WTC11 (cell line): ENCODE measurements at regions not wholly inside any gene's neighbourhood (a gene's known extent, or its start where the extent isn't known, plus 50 kb on each side); places are given as distances from the start of the nearest gene placed in this dataset.
A peak's percentile ranks its signal among the peaks of the same experiment; 100 is the strongest.
"Not testable (repeated sequence)": the region's sequence is repeated elsewhere in the genome, so short reads cannot be mapped to it uniquely, and the experiment has no call there.

Source experiments
- ATAC-seq: fragments of 200-7000 bp; cut with Tn5 transposase; 2 replicates; pipeline ENCODE4 v1.10.0; 2021; ENCODE audit warnings: mild to moderate bottlenecking, moderate library complexity
- CTCF ChIA-PET: fragments of 300-600 bp; sonication (Branson Sonifier 250); formaldehyde crosslinking; loops from one replicate; lab custom pipeline; 2021; ENCODE audit warnings: antibody characterized with exemption; lab: Charles Lee
- POLR2A ChIA-PET: fragments of 350-600 bp; sonication (Branson Sonifier 250); formaldehyde crosslinking; loops from one replicate; lab custom pipeline; 2021; ENCODE audit warnings: antibody characterized with exemption; lab: Charles Lee
- DNase-seq: peaks from one replicate; pipeline ENCODE4 v3.0.0; 2021; ENCODE audit warnings: low spot score
- H3K27ac Mint-ChIP-seq: 2 replicates; pipeline ENCODE4 v1.8.0; 2021; ENCODE audit warnings: mixed read lengths
- H3K27me3 Mint-ChIP-seq: 2 replicates; pipeline ENCODE4 v1.8.0; 2021; ENCODE audit warnings: low read depth, mild to moderate bottlenecking, moderate library complexity, mixed read lengths
- H3K36me3 Mint-ChIP-seq: 2 replicates; pipeline ENCODE4 v1.8.0; 2021; ENCODE audit warnings: mixed read lengths
- H3K4me1 Mint-ChIP-seq: 2 replicates; pipeline ENCODE4 v1.8.0; 2022; ENCODE audit warnings: mixed read lengths
- H3K4me3 Mint-ChIP-seq: 2 replicates; pipeline ENCODE4 v1.8.0; 2021; ENCODE audit warnings: mild to moderate bottlenecking, moderate library complexity, mixed read lengths
- H3K9me3 Mint-ChIP-seq: 2 replicates; pipeline ENCODE4 v1.8.0; 2021; ENCODE audit warnings: mixed read lengths
- GABPB1 ChIP-seq: sonication (generic); formaldehyde crosslinking; IDR thresholded peaks from 2 replicates; pipeline ENCODE4 v1.8.1; 2023; ENCODE audit warnings: mild to moderate bottlenecking, missing genetic modification reagents
- HMGA2 ChIP-seq: fragments of 250-450 bp; sonication (Bioruptor Pico); IDR thresholded peaks from 2 replicates; pipeline ENCODE4 v1.4.0; 2021; ENCODE audit warnings: mild to moderate bottlenecking, moderate library complexity
- IRF2 ChIP-seq: sonication (generic); formaldehyde crosslinking; IDR thresholded peaks from 2 replicates; pipeline ENCODE4 v1.8.0; 2022; ENCODE audit warnings: low read depth, missing genetic modification reagents, borderline replicate concordance
- MYBL2 ChIP-seq: sonication (generic); formaldehyde crosslinking; IDR thresholded peaks from 2 replicates; pipeline ENCODE4 v1.8.1; 2023; ENCODE audit warnings: mild to moderate bottlenecking, moderate library complexity, missing genetic modification reagents
- ZNF138 ChIP-seq: sonication (generic); formaldehyde crosslinking; conservative IDR thresholded peaks from 2 replicates; pipeline ENCODE4 v1.8.1; 2022; ENCODE audit warnings: mild to moderate bottlenecking, moderate library complexity, missing genetic modification reagents
- ZNF263 ChIP-seq: sonication (generic); formaldehyde crosslinking; IDR thresholded peaks from 2 replicates; pipeline ENCODE4 v1.8.1; 2022; ENCODE audit warnings: low read depth, mild to moderate bottlenecking, moderate library complexity, missing genetic modification reagents
- ZNF423 ChIP-seq: fragments of 250-450 bp; sonication (Bioruptor Pico); IDR thresholded peaks from 2 replicates; pipeline ENCODE4 v2.1.2; 2022; ENCODE audit warnings: mild to moderate bottlenecking, moderate library complexity
- ZNF671 ChIP-seq: fragments of 250-450 bp; sonication (Bioruptor Pico); IDR thresholded peaks from 2 replicates; pipeline ENCODE4 v1.8.0; 2021; ENCODE audit warnings: mild to moderate bottlenecking
- TF ChIP-seq, protein P1 (sequence below): sonication (generic); formaldehyde crosslinking; IDR thresholded peaks from 2 replicates; pipeline ENCODE4 v1.8.0; 2022; ENCODE audit warnings: mild to moderate bottlenecking, missing genetic modification reagents
- TF ChIP-seq, protein P2 (sequence below): fragments of 200-600 bp; IDR thresholded peaks from 2 replicates; pipeline ENCODE4 v1.8.0; 2022; ENCODE audit warnings: antibody characterized with exemption
- TF ChIP-seq, protein P3 (sequence below): fragments of 250-450 bp; sonication (Bioruptor Pico); conservative IDR thresholded peaks from 2 replicates; pipeline ENCODE4 v1.9.0; 2021; ENCODE audit warnings: mild to moderate bottlenecking
- TF ChIP-seq, protein P4 (sequence below): sonication (generic); formaldehyde crosslinking; IDR thresholded peaks from 2 replicates; pipeline ENCODE4 v1.8.1; 2023; ENCODE audit warnings: mild to moderate bottlenecking, missing genetic modification reagents, borderline replicate concordance

DNA sequence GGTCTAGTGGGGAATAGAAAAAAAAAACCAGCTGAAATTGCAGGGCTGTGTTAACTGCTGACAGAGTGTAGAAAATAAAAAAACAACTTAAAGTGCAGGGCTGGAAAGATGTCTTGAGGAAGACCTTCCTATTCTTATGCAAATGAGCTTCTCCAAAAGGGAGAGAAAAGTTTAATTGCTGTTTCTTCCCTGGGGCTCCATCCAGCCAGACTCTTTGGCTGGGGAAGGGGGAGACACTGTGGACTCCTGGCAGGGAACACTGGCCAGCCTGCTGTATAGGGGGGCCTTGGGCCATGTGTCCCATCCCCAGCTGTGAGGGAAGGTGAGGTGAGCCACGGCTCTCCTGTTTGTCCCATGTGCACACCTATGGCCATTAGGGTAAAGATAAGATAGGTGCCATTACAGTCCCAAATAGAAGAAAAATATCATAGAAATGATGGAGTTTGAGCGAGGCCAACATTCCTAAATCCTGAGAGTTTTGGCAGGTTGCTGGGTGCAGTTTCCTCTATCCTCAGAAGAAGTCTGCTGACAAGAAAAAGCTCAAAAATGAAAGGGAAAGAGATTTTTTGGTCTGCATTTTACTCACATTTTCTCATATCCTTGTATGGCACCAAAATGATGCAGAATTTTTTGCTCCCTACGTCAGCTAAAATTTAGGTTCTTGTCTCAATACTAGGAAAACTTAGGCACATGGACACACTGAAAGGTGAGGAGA lies 901.7 kb downstream of the PLOD2 start (continued):
- TF ChIP-seq, protein P1, sequence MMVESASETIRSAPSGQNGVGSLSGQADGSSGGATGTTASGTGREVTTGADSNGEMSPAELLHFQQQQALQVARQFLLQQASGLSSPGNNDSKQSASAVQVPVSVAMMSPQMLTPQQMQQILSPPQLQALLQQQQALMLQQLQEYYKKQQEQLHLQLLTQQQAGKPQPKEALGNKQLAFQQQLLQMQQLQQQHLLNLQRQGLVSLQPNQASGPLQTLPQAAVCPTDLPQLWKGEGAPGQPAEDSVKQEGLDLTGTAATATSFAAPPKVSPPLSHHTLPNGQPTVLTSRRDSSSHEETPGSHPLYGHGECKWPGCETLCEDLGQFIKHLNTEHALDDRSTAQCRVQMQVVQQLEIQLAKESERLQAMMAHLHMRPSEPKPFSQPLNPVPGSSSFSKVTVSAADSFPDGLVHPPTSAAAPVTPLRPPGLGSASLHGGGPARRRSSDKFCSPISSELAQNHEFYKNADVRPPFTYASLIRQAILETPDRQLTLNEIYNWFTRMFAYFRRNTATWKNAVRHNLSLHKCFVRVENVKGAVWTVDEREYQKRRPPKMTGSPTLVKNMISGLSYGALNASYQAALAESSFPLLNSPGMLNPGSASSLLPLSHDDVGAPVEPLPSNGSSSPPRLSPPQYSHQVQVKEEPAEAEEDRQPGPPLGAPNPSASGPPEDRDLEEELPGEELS (CRISPR knock-in tag) = no peak
- no peak for TF ChIP-seq ZNF671 (CRISPR knock-in tag)
- TF ChIP-seq, protein P2, sequence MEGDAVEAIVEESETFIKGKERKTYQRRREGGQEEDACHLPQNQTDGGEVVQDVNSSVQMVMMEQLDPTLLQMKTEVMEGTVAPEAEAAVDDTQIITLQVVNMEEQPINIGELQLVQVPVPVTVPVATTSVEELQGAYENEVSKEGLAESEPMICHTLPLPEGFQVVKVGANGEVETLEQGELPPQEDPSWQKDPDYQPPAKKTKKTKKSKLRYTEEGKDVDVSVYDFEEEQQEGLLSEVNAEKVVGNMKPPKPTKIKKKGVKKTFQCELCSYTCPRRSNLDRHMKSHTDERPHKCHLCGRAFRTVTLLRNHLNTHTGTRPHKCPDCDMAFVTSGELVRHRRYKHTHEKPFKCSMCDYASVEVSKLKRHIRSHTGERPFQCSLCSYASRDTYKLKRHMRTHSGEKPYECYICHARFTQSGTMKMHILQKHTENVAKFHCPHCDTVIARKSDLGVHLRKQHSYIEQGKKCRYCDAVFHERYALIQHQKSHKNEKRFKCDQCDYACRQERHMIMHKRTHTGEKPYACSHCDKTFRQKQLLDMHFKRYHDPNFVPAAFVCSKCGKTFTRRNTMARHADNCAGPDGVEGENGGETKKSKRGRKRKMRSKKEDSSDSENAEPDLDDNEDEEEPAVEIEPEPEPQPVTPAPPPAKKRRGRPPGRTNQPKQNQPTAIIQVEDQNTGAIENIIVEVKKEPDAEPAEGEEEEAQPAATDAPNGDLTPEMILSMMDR = no peak
- TF ChIP-seq IRF2 (CRISPR knock-in tag) = no peak
- no peak for TF ChIP-seq MYBL2 (CRISPR knock-in tag)
- no peak for TF ChIP-seq ZNF423 (CRISPR knock-in tag)
- TF ChIP-seq, protein P3, sequence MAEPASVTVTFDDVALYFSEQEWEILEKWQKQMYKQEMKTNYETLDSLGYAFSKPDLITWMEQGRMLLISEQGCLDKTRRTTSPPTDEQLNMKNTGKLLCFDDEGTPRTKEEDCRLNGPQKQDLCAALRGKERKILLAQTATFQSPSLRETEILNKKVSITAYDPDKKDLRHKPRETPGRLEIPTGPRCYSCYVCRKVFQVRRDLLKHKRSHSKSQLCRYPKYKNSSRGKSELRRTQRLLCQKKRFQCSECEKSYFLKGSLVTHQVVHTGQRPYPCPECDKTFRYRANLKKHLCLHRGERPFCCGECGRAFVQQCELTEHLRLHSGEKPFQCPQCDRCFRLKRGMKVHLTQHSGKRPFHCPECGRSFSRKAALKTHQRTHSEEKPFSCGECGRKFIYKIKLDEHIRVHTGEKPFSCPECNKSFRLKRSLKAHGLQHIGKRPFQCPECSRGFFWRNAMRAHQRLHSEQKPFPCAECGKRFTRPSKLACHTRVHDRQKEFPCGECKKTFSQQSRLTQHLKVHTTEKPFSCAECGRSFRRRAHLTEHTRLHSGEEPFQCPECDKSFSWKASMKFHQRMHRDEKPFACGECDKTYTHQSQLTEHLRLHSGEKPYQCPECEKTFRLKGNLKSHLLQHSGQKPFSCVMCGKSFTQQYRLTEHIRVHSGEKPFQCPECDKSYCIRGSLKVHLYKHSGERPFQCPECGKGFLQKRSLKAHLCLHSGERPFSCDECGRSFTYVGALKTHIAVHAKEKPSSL (CRISPR knock-in tag) = no peak
- no peak for TF ChIP-seq ZNF138 (CRISPR knock-in tag)
- no peak for TF ChIP-seq GABPB1 (CRISPR knock-in tag)
- TF ChIP-seq, protein P4, sequence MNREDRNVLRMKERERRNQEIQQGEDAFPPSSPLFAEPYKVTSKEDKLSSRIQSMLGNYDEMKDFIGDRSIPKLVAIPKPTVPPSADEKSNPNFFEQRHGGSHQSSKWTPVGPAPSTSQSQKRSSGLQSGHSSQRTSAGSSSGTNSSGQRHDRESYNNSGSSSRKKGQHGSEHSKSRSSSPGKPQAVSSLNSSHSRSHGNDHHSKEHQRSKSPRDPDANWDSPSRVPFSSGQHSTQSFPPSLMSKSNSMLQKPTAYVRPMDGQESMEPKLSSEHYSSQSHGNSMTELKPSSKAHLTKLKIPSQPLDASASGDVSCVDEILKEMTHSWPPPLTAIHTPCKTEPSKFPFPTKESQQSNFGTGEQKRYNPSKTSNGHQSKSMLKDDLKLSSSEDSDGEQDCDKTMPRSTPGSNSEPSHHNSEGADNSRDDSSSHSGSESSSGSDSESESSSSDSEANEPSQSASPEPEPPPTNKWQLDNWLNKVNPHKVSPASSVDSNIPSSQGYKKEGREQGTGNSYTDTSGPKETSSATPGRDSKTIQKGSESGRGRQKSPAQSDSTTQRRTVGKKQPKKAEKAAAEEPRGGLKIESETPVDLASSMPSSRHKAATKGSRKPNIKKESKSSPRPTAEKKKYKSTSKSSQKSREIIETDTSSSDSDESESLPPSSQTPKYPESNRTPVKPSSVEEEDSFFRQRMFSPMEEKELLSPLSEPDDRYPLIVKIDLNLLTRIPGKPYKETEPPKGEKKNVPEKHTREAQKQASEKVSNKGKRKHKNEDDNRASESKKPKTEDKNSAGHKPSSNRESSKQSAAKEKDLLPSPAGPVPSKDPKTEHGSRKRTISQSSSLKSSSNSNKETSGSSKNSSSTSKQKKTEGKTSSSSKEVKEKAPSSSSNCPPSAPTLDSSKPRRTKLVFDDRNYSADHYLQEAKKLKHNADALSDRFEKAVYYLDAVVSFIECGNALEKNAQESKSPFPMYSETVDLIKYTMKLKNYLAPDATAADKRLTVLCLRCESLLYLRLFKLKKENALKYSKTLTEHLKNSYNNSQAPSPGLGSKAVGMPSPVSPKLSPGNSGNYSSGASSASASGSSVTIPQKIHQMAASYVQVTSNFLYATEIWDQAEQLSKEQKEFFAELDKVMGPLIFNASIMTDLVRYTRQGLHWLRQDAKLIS = no peak

DNA sequence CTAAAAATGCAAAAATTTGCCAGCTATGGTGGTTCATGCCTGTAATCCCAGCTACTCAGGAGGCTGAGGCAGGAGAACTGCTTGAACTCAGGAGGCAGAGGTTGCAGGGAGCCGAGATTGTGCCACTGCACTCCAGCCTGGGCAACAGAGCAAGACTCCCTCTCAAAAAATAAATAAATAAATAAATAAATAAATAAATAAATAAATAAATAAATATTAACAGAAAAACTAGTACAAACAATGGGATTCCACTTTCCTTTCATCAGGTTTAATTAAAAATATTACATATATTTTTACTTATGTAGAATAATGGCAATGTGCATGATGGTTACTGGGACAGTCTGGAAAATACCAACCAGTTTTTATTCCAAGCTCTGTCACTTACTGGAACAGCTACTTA lies 897.5 kb downstream of the PLOD2 start:
- POLR2A ChIA-PET, H3K4me3 Mint-ChIP-seq, CTCF ChIA-PET, ATAC-seq, DNase-seq, H3K27ac Mint-ChIP-seq, H3K27me3 Mint-ChIP-seq: not testable (repeated sequence)
- peaks cover 17% of the 10 kb centered on the region for H3K9me3 Mint-ChIP-seq
- peaks cover 24% of the 10 kb centered on the region for H3K4me1 Mint-ChIP-seq
- 0 out of 2 replicates have a peak, but pooled peaks have one; percentile 18 for TF ChIP-seq HMGA2 (CRISPR knock-in tag)
- peaks cover 17% of the 10 kb centered on the region for H3K36me3 Mint-ChIP-seq

DNA sequence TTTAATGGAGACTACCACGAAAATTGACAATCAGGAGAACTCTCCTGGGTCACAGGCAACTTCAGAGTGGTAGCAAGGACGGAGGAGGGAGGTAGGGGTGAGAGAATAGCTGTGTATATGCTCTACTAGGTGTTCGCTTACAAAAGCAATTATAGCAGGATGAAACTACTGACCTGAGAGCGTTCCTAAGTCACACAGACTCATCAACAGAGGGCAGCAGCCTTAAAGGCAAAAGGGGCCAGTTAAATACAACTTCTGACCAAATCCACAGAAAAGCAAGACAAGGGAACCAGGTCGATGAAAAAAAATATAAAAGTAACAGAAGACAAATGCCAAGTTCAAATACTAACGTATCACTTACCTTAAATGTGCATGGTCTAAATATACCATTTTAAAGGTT lies 894.6 kb downstream of the PLOD2 start:
- TF ChIP-seq IRF2 (CRISPR knock-in tag) (no peak), ZNF263 (no peak)
- TF ChIP-seq, protein P3 (CRISPR knock-in tag) = no peak
- Mint-ChIP-seq H3K27ac (no peak overlapping the region), H3K27me3 (no peaks in the 10 kb centered on the region), H3K4me1 (peaks cover 9% of the 10 kb centered on the region), H3K36me3 (no peaks in the 10 kb centered on the region), H3K9me3 (no peaks in the 10 kb centered on the region), H3K4me3 (no peak overlapping the region)
- peak; percentile 85 for ATAC-seq
- DNase-seq = no peak
- ChIA-PET CTCF (interaction anchor here (1.0 to 1.8 kb wide), 3 partner anchors 67 to 510 kb away, joined by 3 to 5 read pairs (median 4); no protein-coding TSS in a partner anchor), POLR2A (interaction anchor here (0.6 kb wide), 1 partner anchor 665 kb away, joined by 3 read pairs; no protein-coding TSS in a partner anchor)
